NCI-H146 (cell line): ENCODE measurements at regions not wholly inside any gene's neighbourhood (a gene's known extent, or its start where the extent isn't known, plus 50 kb on each side); places are given as distances from the start of the nearest gene placed in this dataset.

Experiments used
- DNase-seq: peaks from one replicate; lab custom pipeline; 2025; lab: John Stamatoyannopoulos, UW

- DNase-seq, result no peak
Observed at GRCh38 chr14:65877624-65878023, 465.1 kb downstream of the FUT8 start.

DNA sequence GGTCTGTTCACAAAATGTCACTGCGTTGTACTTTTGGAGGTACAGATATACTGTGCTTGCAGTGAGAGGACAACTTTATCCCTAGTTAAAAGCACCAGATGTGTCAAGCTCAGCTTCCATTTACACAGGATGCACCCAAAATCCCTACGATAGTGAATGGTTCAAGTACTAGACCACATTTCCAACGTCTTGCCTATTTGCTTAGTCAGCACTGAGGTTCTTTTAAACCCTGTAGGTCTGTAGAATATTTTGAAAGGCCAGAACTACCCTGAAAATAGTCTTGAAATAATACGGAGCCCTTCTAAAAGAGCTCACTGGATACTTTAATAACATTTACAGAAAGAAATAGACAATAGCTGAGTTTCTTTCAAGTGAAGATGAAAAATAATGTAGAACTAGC, 466.1 kb downstream of the FUT8 start:
- DNase-seq, result no peak

DNA sequence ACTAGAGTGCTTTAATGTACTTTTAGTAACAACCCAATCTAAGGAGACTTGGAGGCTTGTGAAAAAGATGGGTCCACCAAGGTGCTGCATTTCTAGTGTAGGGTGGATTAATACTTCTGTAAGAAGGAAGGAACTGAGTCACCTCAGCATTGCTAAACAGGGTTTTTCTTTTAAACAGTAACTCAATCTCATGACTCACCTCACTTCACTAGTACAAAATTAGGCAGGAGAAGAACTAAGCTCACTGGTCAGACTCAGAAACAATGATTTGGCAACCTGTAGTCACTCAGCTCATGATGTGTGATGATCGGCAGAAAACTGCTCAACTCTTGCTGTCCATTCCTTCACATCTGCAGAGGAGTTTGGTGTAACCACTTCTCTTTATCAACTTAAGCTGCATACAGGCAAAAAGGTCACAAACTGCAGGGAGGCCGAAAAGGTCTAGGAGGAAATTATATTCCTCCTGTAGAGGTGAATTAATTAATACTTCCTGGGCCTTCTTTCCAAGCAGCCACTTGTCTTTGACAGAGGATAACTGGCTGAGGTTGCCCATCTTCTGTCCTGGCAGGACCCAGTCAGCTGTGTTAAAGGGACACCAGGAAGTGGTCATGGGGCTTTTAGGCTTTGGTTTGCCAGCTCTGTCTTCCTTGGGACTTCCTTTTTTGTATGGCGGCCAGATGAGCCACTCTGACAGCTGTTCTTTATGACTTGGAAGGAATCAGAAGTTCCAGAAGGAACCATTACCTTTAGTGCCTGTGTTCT, 466.9 kb downstream of the FUT8 start:
- DNase-seq, result no peak

DNA sequence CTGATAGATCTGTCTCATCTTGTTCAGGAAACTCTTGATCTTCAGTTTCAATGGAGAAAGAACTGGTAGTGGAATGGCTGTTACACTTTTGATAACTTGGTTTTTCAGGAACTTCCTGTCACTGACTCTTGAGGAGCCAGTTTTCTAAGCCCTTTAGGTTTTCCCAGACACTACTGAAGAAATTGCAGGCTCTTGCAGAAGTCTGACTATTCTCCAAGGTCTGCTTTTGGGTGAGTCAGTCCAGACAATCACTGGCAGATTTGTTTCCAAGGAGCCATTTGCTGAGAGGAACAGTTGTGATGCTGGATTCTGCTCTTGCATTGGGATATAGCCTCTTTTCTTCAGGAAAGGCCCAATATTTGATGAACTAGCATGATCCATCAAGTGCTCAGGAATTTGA, 468.0 kb downstream of the FUT8 start:
- DNase-seq, result no peak

- DNase-seq, result no peak
Observed at GRCh38 chr14:65881642-65882041, 469.1 kb downstream of the FUT8 start.

GRCh38 chr14:65888677-65889076, 476.1 kb downstream of the FUT8 start:
- DNase-seq, result no peak

- no peak for DNase-seq
Observed at GRCh38 chr14:65892315-65892714, 479.8 kb downstream of the FUT8 start.

DNA sequence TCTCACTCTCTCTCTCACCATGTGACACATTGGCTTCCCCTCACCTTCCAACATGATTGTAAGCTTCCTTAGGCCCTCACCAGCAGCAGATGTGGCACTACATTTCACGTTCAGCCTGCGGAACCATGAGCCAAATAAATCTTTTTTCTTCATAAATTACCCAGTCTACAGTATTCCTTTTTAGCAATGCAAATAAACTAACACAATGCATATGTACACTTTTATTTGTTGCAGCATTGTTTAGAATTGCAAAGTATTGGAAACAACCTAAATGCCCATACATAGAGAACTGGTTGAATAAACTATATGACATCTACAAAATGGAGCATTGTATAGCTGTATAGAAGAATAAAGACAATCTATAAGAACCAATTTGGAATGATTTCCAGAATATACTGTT, 487.6 kb downstream of the FUT8 start:
- no peak for DNase-seq

DNA sequence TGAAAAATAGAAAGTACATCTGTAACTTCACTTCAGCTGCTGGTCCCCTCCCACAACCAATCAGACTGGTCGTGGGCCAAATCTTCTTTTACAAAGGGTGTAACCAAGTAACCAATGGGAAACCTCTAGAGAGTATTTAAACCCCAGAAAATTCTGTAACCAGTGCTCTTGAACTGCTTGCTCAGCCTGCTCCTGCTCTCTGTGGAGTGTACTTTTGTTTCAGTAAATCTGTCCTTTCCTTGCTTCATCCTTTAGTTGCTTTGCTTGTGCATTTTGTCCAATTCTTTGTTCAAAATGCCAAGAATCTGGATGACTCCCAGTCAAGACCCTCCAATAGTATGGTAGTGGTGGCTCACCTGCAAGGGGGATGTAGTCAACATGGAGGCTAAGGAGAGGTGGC, 489.1 kb downstream of the FUT8 start:
- no peak for DNase-seq

DNA sequence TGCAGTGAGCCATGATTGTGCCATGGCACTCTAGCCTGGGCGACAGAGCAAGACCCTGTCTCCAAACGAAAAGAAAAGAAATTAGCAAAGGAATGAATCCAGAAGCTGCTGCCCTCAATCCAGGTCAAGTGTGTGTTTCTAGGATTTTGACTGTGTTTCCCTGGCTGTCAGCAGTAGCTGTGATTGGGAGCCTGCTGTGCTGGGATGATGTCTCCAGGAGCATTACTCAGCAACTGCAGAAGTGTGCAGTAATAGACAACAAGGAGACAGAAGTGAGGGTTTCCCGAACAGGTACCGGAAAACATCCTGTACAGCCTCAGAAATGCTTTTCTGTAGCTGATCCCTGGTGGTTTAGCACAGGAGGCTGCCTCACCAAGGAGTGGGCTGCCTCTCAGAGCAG, 492.5 kb downstream of the FUT8 start:
- no peak for DNase-seq

GRCh38 chr14:65906344-65906743, 493.8 kb downstream of the FUT8 start:
- no peak for DNase-seq

- DNase-seq, result no peak
Observed at GRCh38 chr14:65906948-65907347, 494.4 kb downstream of the FUT8 start.

DNA sequence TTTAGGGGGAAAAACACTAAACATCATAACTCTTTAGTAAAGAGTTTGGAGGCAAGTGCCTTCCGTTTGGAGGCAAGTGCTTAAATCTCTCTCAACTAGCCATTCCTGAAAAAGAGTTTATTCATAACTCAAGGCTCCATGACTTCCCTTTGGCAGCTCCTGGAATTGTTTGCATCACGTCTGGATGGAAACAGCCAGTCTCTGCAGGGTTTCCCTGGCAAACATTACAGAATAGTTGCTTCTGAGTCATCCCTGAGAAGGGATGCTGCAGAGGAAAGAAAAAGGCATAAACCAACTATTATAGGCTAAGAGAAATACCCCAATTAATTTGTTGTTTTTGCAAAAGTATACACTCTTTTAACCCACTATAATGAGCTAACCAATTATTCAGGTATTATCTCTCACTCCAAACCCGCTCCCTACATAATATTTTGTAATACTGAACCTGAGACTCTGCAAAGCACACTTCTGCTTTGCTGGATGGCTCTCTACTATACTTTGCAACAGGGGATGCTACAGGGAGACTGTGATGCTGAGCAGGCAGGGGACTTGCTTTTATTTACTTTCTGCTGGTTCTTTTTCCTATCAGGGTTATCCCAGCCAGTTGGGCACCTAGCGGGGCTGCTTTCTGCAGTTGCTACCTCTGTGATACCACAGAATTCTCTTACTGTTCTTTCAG, 497.7 kb downstream of the FUT8 start:
- DNase-seq, result peak; percentile 35

GRCh38 chr14:65915125-65915524, 502.6 kb downstream of the FUT8 start:
- no peak for DNase-seq

DNA sequence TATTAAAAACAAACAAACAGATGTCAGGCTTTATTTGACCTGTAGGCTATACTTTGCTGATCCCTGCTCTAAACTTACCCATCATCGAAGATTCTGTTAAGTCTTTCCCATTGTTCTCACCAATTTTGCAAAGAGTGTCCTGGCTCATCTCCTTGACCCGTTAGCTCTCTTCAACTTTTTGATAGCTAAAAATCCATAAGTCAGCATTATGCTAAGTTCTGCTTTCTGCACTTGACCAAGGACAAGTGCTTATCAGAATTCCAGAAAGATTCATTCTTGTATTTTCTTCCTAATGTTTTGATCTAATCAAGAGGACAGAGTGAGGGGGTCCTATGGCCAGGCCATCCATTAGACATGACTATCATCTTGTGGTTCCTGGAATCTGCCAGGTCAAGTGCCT, 503.5 kb downstream of the FUT8 start:
- no peak for DNase-seq

GRCh38 chr14:65920996-65921395, 508.5 kb downstream of the FUT8 start:
- DNase-seq, result no peak

- DNase-seq, result no peak
Observed at GRCh38 chr14:65922142-65922541, 509.6 kb downstream of the FUT8 start.

DNA sequence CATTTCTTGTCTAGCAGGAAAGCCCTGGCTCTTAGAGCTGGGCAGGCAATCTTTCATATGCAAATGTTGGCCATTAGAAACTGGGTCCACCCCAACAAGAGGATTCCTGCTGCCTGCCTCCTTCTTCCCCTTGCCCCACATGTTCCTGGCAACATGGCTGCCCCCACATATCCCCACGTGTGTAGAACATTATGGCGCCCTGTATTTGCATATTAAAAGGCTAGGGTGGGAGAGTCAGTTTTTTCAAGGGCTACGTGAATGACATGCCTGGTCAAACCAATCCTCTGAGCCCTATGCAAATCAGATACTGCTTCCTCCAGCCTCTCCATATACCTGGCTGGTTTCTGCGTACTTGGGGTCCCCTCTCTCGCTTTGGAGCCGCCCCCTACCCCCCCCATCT, 514.0 kb downstream of the FUT8 start:
- peak; percentile 91 for DNase-seq

DNA sequence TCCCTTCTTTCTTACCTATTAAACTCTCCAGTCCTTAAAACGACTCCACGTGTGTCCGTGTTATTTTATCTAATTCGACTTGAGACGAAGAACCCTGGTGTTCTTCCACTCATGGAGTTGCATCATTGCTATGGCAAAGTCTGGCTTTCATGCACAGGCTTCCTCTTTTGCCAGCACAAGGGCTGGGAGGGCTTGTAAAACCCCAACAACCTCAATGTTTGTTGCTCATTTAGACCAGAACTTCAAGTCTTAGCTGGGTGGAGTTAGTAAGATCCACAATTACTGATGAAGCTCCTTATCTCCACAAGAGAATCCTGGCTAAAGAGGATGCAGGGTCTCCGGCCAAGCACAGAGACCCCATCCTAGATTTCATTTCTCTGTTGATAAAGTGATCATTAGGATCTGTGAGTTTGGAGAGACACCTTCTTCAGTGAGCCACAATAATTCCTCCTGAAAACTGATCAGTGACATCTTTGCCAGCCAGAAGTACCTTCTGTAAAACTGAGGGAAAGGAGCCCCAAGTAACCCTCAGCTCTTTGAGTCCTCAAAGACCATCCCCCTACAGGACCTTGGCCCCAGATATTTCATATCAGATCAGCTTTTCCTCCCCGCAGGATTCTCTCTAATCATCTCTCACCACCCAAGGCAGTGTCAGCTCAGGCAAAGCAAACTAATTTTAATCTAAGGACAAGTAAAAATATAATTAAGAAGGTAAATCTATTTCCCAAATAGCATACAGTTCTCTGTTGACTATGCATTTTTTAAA, 514.6 kb downstream of the FUT8 start:
- peak; percentile 60 for DNase-seq

DNA sequence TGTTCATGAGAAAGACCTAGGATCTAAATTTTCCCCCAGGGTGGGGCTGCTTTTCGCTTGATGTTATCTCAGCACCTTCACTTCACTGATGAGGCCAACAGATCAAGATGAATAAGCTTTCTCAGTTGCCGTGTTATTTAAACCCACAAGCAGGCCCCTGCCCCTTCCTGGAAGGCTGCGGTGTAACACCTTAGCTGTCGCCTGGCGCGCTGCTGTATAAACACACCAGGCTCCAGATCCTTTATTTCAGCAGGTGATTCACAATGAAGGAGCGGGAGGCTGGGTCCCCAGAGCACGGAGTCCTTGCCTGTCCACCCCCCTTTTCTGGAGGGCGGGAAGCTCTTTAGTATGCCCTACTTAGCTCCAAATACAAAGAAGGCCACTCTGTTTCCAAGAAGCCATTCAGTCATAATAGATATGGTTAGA, 515.4 kb downstream of the FUT8 start:
- peak; percentile 88 for DNase-seq

DNA sequence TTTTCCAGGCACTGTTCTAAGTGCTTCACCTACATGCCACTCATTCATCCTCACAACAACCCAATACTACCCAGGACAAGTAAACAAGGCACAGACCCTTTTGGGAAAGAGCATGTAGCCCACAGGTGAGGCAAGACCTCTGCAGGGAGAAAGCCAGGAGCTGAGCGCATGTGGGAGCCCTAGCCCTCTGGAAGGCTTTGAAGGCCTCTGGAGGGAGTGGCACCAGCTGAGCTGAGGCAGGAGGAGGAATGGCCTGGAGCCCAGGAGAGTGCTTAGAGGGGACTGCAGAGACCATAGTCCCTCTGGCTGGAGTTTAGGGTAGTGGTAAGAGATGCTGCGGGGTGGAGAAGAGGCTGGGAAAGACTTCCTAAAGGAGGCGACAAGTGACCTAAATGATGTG, 516.5 kb downstream of the FUT8 start:
- no peak for DNase-seq

DNA sequence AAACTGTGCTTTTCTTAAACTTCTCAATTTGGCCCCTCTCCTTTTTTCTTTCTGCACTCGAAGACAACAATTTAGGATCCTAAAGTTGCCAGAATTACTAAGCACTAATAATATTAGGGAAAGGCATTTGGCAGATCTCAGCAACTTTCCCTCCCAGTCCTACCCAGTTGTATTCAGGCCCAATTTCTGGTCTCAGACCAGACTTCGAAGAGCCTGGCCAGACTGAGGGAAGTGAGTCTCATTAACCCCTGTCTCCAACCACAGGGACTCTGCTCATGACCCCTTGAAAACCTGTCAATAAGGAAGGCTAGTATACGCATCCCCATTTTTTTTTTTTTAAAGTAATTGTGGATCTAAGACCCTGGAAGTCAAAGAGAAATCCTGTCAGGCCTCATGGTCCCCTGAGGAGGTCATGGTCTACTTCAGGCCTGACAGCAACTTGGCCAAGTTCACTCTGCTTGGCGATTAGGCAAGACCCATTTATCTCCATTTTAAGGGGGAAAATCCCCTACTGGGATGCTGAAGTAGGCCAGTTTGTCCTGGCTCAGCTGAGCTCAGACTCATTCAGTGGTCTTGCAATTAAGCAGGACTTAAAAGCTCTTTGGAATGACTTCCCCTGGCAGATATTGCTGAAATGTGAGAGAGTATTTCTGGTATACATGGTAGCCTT, 521.0 kb downstream of the FUT8 start:
- no peak for DNase-seq

DNA sequence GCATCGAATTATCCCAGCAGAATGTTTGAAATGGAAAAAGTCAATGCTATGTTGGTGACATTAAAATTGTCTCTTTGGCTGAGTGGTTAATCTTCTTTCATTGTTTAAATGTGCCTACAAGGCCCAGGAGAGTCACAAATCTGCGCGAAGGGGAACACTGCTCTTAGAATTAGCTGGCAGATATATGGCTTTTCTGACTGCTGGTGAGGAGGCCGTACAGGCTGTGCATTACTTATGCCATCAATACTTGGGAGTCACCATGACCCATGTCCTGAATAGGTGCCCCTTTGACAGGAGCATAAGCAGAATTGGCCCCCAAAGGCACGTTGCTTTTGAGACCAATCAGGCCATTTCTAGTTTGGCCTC, 521.5 kb downstream of the FUT8 start:
- DNase-seq, result no peak
